ENCODE measurements at regions not wholly inside any gene's neighbourhood (a gene's known extent, or its start where the extent isn't known, plus 50 kb on each side); places are given as distances from the start of the nearest gene placed in this dataset.

DNA sequence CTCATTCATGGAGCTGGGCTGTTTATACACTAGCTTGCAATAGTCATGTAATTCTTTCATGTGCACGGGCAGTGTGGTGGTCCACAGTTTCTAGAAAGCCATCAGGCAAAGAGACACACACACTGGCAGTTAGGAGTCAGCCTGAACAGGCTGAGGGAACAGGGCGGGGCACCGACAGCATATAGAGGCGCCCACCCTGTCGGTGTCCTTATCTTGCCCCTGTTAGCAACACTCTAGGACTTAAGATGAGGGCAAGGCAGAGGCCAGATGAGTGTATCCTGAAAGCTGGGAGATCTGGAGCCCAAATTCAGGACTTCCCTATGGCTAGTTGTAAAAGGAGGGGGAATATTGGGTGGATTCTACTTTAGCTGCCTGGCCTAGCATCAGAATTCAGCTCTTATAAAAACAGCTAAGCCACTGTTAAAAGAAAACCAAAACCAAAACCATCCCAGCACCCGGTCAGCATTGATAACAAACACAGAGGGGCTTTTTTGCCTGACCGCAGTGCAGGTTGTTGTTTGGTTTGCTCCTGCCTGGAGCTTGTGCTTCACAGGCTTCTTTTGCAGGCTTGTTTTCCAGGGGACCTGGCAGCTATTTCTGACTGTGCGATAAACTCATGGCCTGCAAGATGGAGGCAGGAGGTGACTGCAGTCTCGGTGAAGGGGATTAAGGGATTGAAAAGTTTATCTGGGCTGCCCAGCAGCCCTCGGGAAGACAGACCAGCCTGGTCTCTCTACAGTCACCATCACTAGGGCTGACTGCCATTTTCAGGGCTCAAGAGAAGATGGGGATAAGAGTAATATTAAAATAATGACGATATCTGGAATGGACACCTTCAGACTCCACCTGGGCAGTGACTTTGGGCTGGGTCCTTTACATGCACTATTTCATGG lies 638.9 kb downstream of the MID1IP1 start:
- DNase-seq (ENCODE audit: low read depth), result no peak

DNA sequence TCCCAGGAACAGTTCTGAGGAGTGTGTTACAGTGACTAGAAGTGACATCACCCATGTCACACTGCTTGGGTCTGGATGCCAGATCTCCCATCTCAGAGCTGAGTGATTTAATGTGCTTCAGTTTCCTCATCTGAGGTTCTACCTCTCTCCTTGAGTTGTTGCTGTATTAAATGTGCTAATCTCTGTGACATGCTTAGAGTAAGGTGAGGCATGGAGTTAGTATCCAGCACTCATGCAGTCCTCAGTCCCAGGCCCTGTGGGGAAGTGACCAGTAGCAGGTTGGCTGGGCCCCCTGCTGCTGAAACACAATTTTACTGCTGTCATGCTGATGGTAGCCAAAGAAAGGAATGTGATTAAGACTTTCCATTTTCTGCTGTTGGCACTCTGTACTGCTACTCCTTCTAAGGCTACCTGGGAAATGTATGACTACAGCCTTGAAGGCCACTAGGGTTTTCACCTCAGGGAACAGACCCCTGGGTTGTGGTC lies 639.6 kb downstream of the MID1IP1 start:
- DNase-seq (ENCODE audit: low read depth), result no peak

DNA sequence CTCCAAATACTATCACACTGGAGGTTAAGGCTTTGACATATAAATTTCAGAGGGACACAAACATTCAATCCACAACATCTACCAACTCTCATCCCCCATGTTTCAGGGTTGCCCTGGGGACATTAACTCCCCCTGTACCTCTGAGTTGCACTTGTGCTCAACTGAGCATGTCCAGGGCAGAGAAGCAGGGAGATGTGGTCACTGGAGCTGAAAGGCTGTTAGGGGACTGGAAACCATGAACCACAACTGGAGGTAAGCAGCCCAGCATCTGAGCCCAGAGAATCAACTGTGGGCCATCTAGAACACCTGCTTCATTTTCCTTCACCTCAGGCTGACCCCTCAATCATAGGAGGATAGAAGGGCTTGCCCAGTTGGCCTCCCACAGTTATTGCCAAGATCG lies 641.1 kb downstream of the MID1IP1 start:
- no peak for DNase-seq (ENCODE audit: low read depth)

DNA sequence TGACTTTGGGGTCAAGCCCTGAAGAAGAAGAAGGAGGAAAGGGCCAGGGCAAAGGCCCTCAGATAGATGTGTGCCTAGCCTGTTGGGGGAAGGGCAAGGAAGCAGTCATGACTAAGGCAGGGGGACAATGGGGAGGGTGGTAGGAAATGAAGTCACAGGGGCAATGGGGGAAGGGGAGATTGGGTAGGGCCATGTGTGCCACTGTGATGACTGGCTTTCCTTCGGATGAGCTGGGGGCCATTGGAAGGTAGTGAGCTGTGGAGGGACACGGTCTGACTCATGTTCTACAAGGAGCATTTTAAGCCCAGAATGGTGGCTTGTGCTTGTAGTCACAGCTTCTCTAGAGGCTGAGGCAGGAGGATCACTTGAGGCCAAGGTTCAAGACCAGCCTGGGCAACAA lies 642.0 kb downstream of the MID1IP1 start:
- DNase-seq (ENCODE audit: low read depth), result no peak

DNA sequence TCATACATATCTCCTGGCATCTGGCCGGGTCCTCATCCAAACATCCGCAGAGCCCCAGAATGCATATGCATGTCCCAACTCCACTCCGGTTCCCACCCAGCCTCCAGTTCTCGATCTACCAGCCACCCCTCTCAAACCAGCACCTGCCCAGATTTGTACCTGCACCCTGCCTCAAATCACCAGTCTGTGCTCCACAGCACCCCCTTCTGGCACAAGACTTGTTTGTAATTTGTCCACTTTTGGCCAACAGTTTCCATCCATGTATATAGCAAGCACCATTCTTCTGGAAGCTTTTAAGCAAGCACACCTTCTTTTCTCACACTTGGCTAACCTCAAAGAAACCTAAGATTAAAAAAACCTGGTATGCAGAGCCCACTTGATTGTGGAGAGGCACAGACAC lies 644.1 kb downstream of the MID1IP1 start:
- DNase-seq (ENCODE audit: low read depth), result no peak

DNA sequence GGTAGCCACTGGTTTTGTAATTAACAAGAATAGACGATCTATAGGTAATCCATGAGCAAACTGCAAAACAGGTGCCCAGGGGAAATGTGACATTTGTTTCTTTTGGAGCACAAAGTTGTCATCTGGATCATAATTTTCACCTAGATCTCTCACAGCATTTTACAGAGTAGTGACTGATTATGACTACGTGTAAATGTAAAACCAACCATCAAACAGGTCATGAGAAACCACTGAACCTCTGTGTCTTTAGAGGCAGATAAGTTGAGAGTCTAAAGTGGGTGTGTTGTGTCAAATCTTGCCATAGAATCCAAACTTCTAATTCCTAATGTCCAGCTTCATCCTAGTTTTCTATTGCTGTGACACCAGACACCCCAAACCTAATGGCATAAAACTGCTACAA lies 648.1 kb downstream of the MID1IP1 start:
- no peak for DNase-seq (ENCODE audit: low read depth)

DNA sequence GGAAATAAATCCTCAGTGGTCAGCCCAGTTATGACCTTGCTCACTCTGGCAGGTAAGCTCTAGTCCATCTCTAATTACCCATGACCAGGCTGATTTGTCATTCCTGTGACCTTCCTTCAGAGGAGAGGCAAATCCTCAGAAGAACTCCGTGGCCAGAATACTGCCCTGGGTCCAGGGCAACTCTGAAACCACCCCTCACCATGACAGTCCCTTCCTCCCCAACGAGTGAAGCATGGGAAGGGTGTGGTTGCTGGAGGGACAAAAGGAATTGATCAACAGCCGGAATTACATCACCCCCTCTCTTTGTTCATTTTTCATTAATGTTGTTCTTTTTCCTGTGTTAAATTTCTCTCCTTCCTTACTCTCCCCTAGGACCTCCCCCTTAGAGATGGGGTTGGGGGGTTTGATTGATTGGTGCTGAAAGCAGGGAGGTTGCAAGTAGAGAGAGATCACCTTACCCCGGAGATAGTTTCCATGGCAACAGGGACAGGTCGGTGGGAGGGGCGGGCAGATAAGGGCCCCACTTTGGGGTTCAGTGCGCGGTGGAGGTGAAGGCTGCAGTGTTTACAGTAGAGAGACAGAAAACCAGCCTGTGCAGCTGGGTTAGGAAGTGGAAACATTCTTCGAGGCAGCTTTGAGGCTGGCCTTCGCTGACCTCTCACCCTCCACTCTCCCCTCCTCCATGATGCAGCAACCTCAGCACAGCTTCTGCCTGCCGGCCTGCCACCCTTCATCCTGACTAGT lies 647.4 kb downstream of the BCOR start:
- no peak for DNase-seq (ENCODE audit: low read depth)

DNA sequence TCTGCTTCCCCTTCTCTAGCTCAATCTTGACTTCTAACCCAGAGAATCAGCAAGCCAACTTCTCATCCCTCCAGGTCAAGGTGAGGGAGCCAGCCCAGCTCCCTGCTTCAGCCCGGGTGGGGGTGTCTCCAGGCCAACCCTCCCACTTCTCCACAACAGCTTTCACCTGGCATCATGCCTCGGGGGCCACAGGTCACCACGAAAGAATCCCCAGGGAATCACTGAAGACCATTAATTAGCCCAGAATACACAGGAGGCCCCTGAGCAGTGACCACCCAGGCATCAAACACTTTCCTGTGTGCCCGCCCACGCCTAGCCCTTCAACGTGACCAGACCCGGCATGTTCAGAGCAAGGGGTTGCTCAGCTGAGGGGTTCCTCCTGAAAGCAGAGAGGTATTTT lies 646.7 kb downstream of the BCOR start:
- DNase-seq (ENCODE audit: low read depth), result no peak

DNA sequence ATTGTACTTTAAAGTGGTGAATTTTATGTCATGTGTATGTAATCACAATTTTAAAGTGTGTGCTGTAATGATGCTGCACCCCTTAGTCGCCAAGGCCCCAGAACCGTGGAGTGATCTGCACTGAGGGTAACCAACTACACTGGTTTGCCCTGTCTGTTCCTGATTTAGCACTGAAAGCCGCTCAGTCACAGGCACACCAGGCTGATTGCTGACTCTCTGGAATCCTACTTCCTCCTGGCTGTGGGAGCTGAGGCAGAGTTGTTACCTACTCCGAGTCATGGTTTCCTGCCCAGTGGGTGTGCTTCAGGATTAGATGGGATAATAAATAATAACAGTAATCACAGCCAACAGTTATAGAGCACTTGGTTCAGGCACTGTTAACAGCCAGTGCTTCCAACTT lies 645.4 kb downstream of the BCOR start:
- no peak for DNase-seq (ENCODE audit: low read depth)

DNA sequence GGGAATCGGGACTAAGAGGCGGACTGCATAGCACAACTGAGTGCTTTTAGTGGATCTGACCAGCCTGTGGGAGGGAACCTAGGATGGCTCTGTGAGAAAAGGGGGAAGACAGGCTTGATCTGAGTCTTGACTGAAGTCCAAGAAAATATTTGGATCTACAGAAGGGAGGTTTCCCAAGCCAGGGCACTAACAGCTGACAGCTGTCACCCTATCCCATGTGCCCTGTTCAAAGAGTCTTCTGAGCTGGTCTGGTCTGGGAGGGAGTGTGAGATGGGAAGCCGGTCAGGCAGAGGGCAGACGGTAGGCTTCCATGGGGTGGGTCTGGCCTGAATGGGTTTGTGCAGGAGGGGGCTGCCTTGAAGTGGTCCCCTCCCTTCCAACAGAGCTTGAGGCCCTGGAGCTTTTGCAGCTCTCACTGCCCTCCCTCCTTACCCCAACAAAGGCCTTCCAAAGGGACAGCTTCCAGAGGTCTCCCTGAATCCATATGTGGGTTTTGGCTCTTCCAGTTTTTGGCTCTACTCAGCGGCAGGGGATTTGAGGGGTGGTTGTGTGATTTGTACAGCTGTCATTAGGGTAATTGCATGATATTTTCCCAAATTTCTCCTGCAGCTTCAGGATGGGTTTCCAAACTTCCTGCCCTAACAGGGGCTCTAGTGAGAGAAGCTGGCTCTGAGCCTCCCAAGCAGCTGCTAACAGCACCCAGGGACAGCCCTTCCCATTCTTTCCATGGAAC lies 643.7 kb downstream of the BCOR start:
- DNase-seq (ENCODE audit: low read depth), result no peak

DNA sequence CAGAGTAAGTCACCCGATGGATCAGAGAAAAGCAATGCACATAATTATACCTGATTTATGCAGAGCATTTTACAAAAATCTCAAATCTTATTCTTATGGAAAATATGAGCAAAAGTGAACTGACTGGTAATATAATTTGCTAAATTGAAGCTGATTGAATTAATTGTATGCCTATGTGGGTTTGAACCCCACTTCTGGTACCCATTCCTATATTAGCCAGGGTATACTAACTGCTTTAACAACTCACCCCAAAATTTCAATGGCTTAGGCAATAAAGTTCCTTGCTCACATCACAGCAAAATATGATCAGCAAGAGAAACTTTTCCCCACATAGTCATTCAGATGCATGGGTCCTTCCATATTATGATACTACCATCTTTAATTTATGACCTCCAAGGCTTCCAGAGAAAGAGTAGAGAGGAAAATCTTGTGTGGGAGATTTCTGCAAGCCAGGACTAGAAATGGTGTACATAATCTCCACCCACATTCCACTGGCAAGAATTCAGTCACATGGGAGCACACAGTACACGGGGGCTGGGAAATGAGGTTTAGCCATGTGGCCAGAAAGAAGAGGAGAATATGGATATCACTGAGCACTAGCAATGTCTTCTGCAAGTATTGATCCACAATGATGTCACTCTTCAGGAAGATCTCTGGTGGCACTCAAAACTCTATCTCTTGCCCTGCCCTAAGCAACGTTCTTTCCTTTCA lies 640.7 kb downstream of the BCOR start:
- no peak for DNase-seq (ENCODE audit: low read depth)

DNA sequence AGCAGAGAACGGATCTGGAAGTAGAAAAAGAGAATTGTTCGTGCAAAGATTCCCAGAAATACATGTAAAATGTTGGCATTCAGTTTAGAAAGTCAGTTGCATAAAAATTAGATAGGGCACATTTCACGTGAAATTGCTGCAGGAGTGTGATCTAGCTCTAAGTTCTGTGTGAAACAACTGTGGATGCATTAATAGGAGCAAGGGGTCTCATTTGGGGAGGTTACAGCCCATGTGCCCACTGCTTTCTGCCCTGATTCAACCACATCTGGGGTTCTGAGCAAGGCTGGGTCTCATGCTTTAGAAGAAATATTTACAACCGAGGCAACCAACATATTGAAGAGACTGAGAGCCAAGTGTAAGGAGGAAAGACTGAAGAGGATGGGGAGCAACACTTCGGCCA lies 639.0 kb downstream of the BCOR start:
- no peak for DNase-seq (ENCODE audit: low read depth)

DNA sequence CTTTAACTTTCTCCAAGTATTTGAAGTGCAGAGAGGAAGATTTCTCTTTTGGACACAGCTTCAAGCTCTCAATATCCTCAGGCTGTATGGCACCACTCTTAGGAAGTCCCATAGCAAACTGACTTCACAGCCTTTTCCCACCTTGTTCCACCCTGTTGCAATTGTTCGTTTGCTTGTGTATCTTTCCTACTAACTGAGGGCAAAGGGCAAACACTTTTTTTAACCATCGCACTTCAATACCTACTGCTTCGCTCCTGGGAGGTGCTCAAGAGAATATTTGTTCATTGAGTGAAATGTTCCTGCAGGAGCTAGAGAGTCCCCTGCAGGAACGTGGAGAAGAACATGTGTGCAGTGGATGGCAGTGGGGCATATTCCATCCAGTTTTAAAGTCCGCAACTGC lies 638.6 kb downstream of the BCOR start:
- no peak for DNase-seq (ENCODE audit: low read depth)

DNA sequence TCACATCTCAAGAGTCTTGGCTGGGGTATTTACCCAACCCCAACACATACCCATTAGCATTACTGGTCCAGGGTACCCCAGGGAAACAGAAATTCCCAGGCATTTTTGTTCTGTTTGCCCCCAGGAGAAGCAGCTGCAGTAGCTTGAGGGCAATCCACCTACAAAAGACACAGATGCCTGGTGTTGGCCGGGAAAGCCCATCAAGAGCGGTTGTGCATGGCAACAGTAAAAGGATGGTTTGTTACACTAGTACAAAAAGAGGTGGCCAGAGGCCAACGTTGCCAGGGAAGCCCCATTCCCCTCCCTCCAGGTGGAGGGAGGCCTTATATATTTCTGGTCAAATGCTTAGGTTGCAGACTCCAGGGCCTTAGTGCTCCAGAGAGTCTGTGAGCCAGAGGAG lies 637.8 kb downstream of the BCOR start:
- no peak for DNase-seq (ENCODE audit: low read depth)

DNA sequence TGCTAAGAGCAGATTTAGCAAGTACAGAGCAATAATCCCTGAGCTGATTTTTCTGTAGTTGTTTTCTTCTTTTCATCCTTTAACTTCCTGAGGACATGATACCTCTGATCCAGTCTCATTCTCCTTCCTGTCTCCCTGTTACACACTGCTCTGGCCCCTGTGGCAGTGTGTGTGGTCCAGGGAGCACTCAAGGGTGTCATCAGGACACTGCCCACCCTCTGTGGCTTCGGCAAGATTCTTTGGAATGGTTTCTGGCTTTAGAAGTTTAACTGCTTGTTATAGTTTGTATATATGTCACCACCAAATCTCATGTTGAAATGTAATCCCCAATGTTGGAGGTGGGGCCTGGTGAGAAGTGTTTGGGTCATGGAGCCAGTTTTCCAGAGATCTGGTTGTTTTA lies 637.3 kb downstream of the BCOR start:
- DNase-seq (ENCODE audit: low read depth), result no peak

DNA sequence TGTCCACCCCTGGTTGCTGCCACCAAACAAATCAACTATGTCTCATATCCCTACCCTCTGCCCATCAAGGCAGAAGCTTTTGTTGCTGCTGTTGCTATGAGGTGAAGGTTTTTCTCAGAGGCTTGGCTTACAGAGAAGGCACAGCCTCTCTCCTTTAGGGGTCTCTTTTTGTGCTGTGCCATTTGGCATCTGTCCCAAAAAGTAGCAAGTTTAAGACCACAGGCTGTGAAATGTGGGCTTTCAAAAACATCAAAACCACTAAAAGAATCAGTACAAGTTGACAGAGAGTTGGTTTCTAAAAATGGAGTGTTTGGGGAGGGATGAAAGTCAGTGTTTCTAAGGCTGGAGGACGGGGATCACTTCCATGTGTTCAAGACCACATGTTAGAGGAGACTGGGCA lies 634.9 kb downstream of the BCOR start:
- DNase-seq (ENCODE audit: low read depth), result no peak

DNA sequence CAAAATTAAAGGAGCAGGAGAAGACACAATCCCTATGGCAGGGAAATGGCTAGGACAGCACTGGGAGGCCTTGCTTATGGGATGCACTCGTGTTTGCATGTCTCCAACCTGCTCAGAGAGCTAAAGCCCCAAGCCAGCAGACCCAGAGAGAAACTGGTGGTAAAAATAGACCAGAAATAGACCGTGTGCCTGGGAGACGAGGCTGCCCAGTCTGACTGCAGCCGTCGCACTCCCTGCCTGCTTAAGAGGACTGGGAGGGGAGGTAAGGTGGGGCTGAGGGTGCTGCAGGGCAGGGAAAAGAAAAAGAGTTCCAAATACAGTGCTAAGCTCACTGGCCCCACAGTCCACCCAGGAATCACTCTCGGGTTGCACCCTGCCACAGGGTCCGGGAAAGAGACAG lies 633.5 kb downstream of the BCOR start:
- DNase-seq (ENCODE audit: low read depth), result no peak

DNA sequence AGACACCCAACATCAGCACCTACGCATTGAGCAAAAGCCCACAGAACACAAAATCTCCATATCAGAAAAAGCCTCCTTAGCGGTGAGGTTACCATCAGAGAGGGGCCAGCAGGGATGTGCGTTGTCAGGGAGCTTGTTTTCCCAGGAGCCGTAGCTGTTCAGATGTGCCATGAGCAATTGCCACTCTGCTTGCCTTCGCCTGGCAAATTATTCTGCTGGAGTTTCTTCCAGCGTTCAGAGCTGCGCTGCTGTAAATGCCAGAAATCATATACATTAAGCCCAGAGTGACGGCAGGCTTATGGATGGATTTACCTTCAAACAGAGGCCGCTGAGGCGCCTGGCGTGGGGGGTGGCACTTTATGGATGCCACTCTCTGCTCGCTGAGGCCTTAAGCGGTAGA lies 632.3 kb downstream of the BCOR start:
- DNase-seq (ENCODE audit: low read depth), result no peak

DNA sequence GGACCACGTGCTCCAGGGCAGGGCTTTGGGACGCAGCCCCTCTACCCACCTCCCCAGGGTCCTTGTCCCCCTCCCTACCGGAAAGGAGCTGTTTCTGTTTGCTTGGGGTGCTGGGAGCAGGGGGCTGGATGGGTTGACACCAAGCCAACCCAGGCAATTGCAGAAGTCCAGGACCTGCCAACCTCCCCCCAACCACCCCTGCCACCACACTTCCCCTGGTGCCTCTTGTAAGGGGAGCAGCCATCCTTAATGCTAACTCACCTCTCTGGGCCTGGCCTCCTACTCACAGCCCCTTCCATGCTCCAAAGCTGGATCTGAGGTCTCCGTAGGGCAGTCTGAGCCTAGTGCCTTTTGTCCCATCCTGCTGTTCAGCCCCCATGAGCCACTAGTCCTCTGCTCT lies 631.9 kb downstream of the BCOR start:
- DNase-seq (ENCODE audit: low read depth), result no peak

DNA sequence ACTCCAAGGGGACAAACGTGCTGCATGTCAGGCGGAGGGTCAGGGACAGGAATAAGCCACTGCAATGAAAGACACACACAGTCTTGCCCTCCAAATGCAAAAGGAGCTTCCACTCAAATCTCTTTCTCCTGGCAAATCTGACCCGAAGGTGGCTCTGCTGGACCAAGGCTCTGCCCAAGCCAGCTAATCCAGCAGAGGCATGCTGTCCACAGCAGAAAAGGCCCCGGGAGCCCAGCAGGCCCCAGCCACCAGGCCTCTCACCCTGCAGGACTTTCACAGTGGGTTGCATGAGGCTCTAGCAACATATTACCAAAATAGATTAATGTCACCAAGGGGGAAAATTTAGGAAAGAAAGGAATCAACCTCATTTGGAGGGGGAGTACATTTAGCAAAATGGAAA lies 628.6 kb downstream of the BCOR start:
- no peak for DNase-seq (ENCODE audit: low read depth)

DNA sequence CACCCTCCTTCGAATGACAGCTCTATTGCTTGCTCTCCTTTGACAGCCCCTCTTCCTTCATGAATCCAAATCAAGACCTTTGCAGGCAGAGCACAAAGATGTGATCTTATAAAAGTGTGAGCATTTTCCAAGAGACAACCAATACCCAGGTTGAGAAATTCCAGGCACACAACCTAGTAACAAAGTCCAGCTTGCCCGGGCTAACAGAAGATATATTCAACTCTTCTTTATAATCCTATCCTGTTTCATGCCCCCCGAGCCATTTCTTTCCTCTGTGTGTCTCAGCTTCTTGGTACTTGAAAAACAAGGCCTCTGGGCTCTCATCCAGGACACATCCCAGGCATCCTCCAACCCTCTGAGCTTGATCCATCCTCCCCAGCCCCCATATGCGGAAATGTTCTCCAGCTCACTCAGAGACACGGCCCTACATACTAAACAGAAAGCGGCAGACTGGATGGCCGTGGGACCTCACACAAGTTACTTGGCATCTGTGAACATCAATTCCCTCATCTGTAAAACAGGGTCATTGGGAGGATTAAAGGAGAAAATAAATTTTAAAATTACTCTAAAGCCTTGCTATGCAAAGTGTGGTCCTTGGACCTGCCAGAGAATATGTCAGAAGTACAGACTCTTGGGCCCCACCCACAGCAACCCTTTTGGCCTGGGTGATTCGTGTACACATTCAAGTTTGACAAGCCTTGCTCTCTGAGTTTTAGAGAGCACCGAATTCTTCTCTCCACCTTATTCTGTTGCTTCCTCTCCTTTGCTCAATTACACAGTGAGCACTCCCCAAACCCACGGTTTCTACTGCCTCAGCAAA lies 627.0 kb downstream of the BCOR start:
- DNase-seq (ENCODE audit: low read depth), result no peak

Measured in activated gamma-delta T cell treated with anti-CD3 and anti-CD28 coated beads, Interleukin-2, amount 50 U/mL, for 16 hours (primary cell).